GM23338 (cell line): ENCODE measurements at regions not wholly inside any gene's neighbourhood (a gene's known extent, or its start where the extent isn't known, plus 50 kb on each side); places are given as distances from the start of the nearest gene placed in this dataset.
A peak's percentile ranks its signal among the peaks of the same experiment; 100 is the strongest.

Source experiments
- ATAC-seq: fragments of 200-7000 bp; cut with Tn5 transposase; 3 replicates; pipeline ENCODE4 v1.9.1; 2020
- DNase-seq: peaks from one replicate; pipeline ENCODE4 v3.0.0-alpha.2; 2015; ENCODE audit warnings: low spot score
- H2AFZ ChIP-seq: fragments of 200-600 bp; sonication (generic); 2 replicates; pipeline ENCODE4 v1.8.0; 2016; ENCODE audit warnings: antibody characterized with exemption, mild to moderate bottlenecking, moderate library complexity
- H3F3A ChIP-seq: fragments of 200-600 bp; sonication (generic); replicated peaks from 2 replicates; pipeline ENCODE4 v1.8.0; 2017; ENCODE audit warnings: antibody characterized with exemption, mixed run types, low read depth
- H3K27ac ChIP-seq: fragments of 200-600 bp; sonication (generic); 2 replicates; pipeline ENCODE4 v1.6.1; 2016; ENCODE audit warnings: low read depth
- H3K27me3 ChIP-seq: fragments of 200-600 bp; sonication (generic); 2 replicates; pipeline ENCODE4 v1.8.0; 2016; ENCODE audit warnings: mild to moderate bottlenecking, mixed run types, moderate library complexity; ENCODE audit not compliant: insufficient read depth
- H3K36me3 ChIP-seq: fragments of 200-600 bp; sonication (generic); 2 replicates; pipeline ENCODE4 v1.8.0; 2016; ENCODE audit warnings: mild to moderate bottlenecking; ENCODE audit not compliant: insufficient read depth
- H3K4me1 ChIP-seq: fragments of 200-600 bp; sonication (generic); 2 replicates; pipeline ENCODE4 v1.8.0; 2016; ENCODE audit warnings: mild to moderate bottlenecking, moderate library complexity; ENCODE audit not compliant: insufficient read depth
- H3K4me2 ChIP-seq: fragments of 200-600 bp; sonication (generic); 2 replicates; pipeline ENCODE4 v1.7.1; 2017; ENCODE audit warnings: mixed run types
- H3K4me3 ChIP-seq: fragments of 200-600 bp; sonication (generic); 2 replicates; pipeline ENCODE4 v1.6.1; 2016; ENCODE audit warnings: mixed run types
- H3K79me2 ChIP-seq: fragments of 200-600 bp; sonication (generic); replicated peaks from 2 replicates; pipeline ENCODE4 v1.8.0; 2017; ENCODE audit warnings: mild to moderate bottlenecking; ENCODE audit not compliant: insufficient read depth
- H3K9me2 ChIP-seq: fragments of 200-600 bp; sonication (generic); 2 replicates; pipeline ENCODE4 v1.8.0; 2017; ENCODE audit not compliant: insufficient read depth
- H4K20me1 ChIP-seq: fragments of 200-600 bp; sonication (generic); replicated peaks from 2 replicates; pipeline ENCODE4 v1.8.0; 2017; ENCODE audit warnings: mild to moderate bottlenecking; ENCODE audit not compliant: insufficient read depth
- H3K27ac Mint-ChIP-seq: 2 replicates; pipeline ENCODE4 v1.8.0; 2020; ENCODE audit warnings: inconsistent platforms, mild to moderate bottlenecking, moderate library complexity, mixed read lengths
- H3K27me3 Mint-ChIP-seq: 3 replicates; pipeline ENCODE4 v1.8.0; 2022; ENCODE audit warnings: low read depth, mild to moderate bottlenecking, moderate library complexity, mixed read lengths, inconsistent platforms; ENCODE audit not compliant: insufficient read depth, poor library complexity
- H3K36me3 Mint-ChIP-seq: 3 replicates; pipeline ENCODE4 v1.8.0; 2021; ENCODE audit warnings: low read depth, mild to moderate bottlenecking, inconsistent platforms, moderate library complexity, mixed read lengths
- H3K4me1 Mint-ChIP-seq: 3 replicates; pipeline ENCODE4 v1.8.0; 2020; ENCODE audit warnings: mild to moderate bottlenecking, inconsistent platforms, mixed read lengths
- H3K4me3 Mint-ChIP-seq: 3 replicates; pipeline ENCODE4 v1.8.0; 2021; ENCODE audit warnings: moderate library complexity, mild to moderate bottlenecking, inconsistent platforms, mixed read lengths
- H3K9me3 Mint-ChIP-seq: 3 replicates; pipeline ENCODE4 v1.8.0; 2020; ENCODE audit warnings: moderate library complexity, mild to moderate bottlenecking, inconsistent platforms, mixed read lengths
- CREB1 ChIP-seq: fragments of 250-450 bp; sonication (Bioruptor Pico); IDR thresholded peaks from 2 replicates; pipeline ENCODE4 v1.5.0; 2020; ENCODE audit warnings: low read depth, mild to moderate bottlenecking, moderate library complexity
- EZH2phosphoT487 ChIP-seq: fragments of 200-600 bp; sonication (generic); IDR thresholded peaks from one replicate; pipeline ENCODE4 v1.8.1; 2018; ENCODE audit warnings: antibody characterized with exemption; ENCODE audit not compliant: unreplicated experiment
- JUNB ChIP-seq: IDR thresholded peaks from one replicate; pipeline ENCODE4 v1.6.1; 2016; ENCODE audit warnings: antibody characterized with exemption; ENCODE audit not compliant: unreplicated experiment
- NANOG ChIP-seq: IDR thresholded peaks from 2 replicates; pipeline ENCODE4 v1.6.1; 2016; ENCODE audit warnings: antibody characterized with exemption, borderline replicate concordance
- STAT1 ChIP-seq: IDR thresholded peaks from one replicate; pipeline ENCODE4 v1.6.1; 2016; ENCODE audit warnings: antibody characterized with exemption; ENCODE audit not compliant: unreplicated experiment
- ZNF114 ChIP-seq: fragments of 250-450 bp; sonication (Bioruptor Pico); IDR thresholded peaks from 2 replicates; pipeline ENCODE4 v1.5.0; 2020; ENCODE audit warnings: mild to moderate bottlenecking, moderate library complexity
- TF ChIP-seq, protein P1 (sequence below): IDR thresholded peaks from one replicate; pipeline ENCODE4 v1.6.1; 2018; ENCODE audit warnings: antibody characterized with exemption; ENCODE audit not compliant: unreplicated experiment
- TF ChIP-seq, protein P2 (sequence below): IDR thresholded peaks from 2 replicates; pipeline ENCODE4 v1.6.1; 2016; ENCODE audit warnings: antibody characterized with exemption
- TF ChIP-seq, protein P3 (sequence below), 2 experiments: fragments of 200-600 bp in 1 of 2; sonication (generic) in 1 of 2; conservative IDR thresholded peaks; 2 replicates each; pipeline versions ENCODE4 v1.5.1 to v1.6.1; 2016 to 2017; ENCODE audit warnings: antibody characterized with exemption in 2 of 2, low read depth in 2 of 2, mild to moderate bottlenecking in 2 of 2, moderate library complexity in 1 of 2

DNA sequence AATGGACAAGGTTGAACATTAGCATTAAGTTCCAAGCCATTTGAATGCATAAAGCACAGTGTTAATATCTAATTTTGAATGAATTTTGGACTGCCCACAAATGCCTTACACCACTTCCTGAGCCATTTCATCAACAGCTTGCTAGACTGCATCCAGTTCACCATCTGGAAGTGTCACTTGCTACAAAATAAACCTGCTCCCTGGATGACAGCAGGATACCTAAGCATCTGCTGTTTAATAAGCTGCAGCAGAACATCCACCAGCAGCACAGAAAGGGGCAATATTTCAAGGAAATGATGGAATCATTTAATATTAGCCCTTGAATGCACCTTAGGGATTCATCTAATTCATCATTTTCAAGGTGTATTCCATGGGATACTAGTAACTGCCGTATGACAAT, 76.6 kb upstream of the PCDH9 start:
- H3K27ac Mint-ChIP-seq: no peak overlapping the region
- Histone ChIP-seq H3K27me3 (no peaks in the 10 kb centered on the region), H3K4me1 (no peaks in the 10 kb centered on the region), H2AFZ (0 out of 2 replicates have a peak overlapping the region, but pooled peaks have one; percentile 33), H3K4me3 (no peak overlapping the region), H4K20me1 (no peaks in the 10 kb centered on the region), H3K36me3 (no peaks in the 10 kb centered on the region), H3K79me2 (no peaks in the 10 kb centered on the region), H3F3A (no peaks in the 10 kb centered on the region), H3K27ac (no peak overlapping the region), H3K4me2 (no peak overlapping the region), H3K9me2 (no peaks in the 10 kb centered on the region)
- no peaks in the 10 kb centered on the region for H3K27me3 Mint-ChIP-seq
- ATAC-seq: no peak
- H3K36me3 Mint-ChIP-seq: no peaks in the 10 kb centered on the region
- H3K4me3 Mint-ChIP-seq: no peak overlapping the region
- no peak for DNase-seq
- no peaks in the 10 kb centered on the region for H3K9me3 Mint-ChIP-seq
- no peak for TF ChIP-seq NANOG
- no peaks in the 10 kb centered on the region for H3K4me1 Mint-ChIP-seq

DNA sequence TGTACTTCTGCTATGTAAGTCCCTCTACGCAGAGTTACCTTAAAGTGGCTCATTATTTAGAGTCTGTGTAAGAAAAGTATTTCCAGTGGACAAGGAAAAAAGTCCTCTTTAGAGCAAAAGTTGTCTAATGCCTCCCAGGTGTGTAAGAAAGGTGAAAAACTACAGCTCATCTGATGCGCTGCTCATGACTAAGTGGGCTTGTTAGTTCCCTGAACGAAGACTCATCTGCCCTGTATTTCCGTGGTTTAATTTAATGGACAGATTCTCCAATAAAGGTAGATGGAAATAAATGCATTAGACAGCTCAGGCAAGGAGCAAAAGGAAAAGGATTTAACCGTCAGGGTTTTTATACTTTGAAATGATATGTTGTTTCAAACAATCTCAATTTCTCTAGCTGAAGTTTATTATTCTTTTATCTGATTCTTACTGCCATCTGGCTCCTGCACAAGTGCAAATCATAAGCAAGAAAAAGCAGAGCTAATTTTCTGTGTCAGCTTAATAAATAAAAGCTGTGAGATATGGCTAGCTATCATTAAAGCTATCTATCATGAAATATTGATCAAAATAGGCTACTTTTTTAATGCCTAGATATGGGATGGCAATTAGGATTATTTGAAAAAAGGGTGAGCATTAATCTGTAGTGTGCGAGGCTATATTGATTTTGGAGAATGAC, 73.7 kb upstream of the PCDH9 start:
- Mint-ChIP-seq H3K27ac (no peak overlapping the region), H3K4me1 (no peaks in the 10 kb centered on the region), H3K4me3 (no peak overlapping the region), H3K9me3 (no peaks in the 10 kb centered on the region), H3K36me3 (no peaks in the 10 kb centered on the region), H3K27me3 (no peaks in the 10 kb centered on the region)
- Histone ChIP-seq H3K4me1 (no peaks in the 10 kb centered on the region), H3K4me2 (no peak overlapping the region), H3K27me3 (no peaks in the 10 kb centered on the region), H3K79me2 (no peaks in the 10 kb centered on the region), H3K9me2 (no peaks in the 10 kb centered on the region), H3K27ac (no peak overlapping the region), H2AFZ (no peak overlapping the region), H3F3A (no peaks in the 10 kb centered on the region), H3K36me3 (no peaks in the 10 kb centered on the region), H3K4me3 (no peak overlapping the region), H4K20me1 (no peaks in the 10 kb centered on the region)
- ATAC-seq (no peak), DNase-seq (no peak)
- TF ChIP-seq, protein P1, sequence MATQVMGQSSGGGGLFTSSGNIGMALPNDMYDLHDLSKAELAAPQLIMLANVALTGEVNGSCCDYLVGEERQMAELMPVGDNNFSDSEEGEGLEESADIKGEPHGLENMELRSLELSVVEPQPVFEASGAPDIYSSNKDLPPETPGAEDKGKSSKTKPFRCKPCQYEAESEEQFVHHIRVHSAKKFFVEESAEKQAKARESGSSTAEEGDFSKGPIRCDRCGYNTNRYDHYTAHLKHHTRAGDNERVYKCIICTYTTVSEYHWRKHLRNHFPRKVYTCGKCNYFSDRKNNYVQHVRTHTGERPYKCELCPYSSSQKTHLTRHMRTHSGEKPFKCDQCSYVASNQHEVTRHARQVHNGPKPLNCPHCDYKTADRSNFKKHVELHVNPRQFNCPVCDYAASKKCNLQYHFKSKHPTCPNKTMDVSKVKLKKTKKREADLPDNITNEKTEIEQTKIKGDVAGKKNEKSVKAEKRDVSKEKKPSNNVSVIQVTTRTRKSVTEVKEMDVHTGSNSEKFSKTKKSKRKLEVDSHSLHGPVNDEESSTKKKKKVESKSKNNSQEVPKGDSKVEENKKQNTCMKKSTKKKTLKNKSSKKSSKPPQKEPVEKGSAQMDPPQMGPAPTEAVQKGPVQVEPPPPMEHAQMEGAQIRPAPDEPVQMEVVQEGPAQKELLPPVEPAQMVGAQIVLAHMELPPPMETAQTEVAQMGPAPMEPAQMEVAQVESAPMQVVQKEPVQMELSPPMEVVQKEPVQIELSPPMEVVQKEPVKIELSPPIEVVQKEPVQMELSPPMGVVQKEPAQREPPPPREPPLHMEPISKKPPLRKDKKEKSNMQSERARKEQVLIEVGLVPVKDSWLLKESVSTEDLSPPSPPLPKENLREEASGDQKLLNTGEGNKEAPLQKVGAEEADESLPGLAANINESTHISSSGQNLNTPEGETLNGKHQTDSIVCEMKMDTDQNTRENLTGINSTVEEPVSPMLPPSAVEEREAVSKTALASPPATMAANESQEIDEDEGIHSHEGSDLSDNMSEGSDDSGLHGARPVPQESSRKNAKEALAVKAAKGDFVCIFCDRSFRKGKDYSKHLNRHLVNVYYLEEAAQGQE: no peak
- TF ChIP-seq ZNF114 (CRISPR knock-in tag): no peak
- no peak for TF ChIP-seq CREB1 (CRISPR knock-in tag)
- TF ChIP-seq, protein P2, sequence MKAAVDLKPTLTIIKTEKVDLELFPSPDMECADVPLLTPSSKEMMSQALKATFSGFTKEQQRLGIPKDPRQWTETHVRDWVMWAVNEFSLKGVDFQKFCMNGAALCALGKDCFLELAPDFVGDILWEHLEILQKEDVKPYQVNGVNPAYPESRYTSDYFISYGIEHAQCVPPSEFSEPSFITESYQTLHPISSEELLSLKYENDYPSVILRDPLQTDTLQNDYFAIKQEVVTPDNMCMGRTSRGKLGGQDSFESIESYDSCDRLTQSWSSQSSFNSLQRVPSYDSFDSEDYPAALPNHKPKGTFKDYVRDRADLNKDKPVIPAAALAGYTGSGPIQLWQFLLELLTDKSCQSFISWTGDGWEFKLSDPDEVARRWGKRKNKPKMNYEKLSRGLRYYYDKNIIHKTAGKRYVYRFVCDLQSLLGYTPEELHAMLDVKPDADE: no peak

DNA sequence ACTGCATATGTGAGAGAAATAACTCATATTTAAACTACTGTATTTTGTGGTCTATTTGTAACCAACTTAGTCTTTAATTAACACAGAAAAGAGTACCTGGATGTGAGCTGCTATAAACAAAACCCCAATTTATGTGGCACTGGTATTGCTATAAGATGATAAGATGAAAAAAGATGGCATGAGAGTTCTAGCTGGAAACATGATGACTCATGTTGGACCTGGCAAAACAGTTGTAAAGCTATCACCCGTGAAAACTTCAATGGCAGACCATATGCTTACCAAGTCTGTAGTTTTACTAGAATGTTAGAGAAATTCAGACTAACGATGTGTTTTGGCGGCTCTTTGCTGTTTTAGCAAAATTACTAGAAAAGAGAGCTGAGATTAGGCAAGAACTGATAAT, 69.6 kb upstream of the PCDH9 start:
- Histone ChIP-seq H3K4me2 (no peak overlapping the region), H2AFZ (no peak overlapping the region), H3K4me1 (no peaks in the 10 kb centered on the region), H3K9me2 (no peaks in the 10 kb centered on the region), H3K79me2 (no peaks in the 10 kb centered on the region), H3K4me3 (no peak overlapping the region), H3F3A (no peaks in the 10 kb centered on the region), H4K20me1 (no peaks in the 10 kb centered on the region), H3K27me3 (no peaks in the 10 kb centered on the region), H3K36me3 (no peaks in the 10 kb centered on the region), H3K27ac (no peak overlapping the region)
- Mint-ChIP-seq H3K4me1 (no peaks in the 10 kb centered on the region), H3K9me3 (no peaks in the 10 kb centered on the region), H3K27ac (no peak overlapping the region), H3K4me3 (no peak overlapping the region), H3K27me3 (no peaks in the 10 kb centered on the region), H3K36me3 (no peaks in the 10 kb centered on the region)
- DNase-seq: no peak
- ATAC-seq: no peak
- TF ChIP-seq JUNB: no peak
- no peak for TF ChIP-seq CREB1 (CRISPR knock-in tag)
- no peak for TF ChIP-seq STAT1
- TF ChIP-seq, protein P3, sequence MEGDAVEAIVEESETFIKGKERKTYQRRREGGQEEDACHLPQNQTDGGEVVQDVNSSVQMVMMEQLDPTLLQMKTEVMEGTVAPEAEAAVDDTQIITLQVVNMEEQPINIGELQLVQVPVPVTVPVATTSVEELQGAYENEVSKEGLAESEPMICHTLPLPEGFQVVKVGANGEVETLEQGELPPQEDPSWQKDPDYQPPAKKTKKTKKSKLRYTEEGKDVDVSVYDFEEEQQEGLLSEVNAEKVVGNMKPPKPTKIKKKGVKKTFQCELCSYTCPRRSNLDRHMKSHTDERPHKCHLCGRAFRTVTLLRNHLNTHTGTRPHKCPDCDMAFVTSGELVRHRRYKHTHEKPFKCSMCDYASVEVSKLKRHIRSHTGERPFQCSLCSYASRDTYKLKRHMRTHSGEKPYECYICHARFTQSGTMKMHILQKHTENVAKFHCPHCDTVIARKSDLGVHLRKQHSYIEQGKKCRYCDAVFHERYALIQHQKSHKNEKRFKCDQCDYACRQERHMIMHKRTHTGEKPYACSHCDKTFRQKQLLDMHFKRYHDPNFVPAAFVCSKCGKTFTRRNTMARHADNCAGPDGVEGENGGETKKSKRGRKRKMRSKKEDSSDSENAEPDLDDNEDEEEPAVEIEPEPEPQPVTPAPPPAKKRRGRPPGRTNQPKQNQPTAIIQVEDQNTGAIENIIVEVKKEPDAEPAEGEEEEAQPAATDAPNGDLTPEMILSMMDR (conservative IDR thresholded peaks at IDR 0.05; ENCODE audit: low read depth in 2 of 2): no peak
- no peak for TF ChIP-seq NANOG
- no peak for TF ChIP-seq EZH2phosphoT487
- TF ChIP-seq, protein P1: no peak
- TF ChIP-seq ZNF114 (CRISPR knock-in tag): no peak
